ENCODE measurements at regions not wholly inside any gene's neighbourhood (a gene's known extent, or its start where the extent isn't known, plus 50 kb on each side); places are given as distances from the start of the nearest gene placed in this dataset.

DNA sequence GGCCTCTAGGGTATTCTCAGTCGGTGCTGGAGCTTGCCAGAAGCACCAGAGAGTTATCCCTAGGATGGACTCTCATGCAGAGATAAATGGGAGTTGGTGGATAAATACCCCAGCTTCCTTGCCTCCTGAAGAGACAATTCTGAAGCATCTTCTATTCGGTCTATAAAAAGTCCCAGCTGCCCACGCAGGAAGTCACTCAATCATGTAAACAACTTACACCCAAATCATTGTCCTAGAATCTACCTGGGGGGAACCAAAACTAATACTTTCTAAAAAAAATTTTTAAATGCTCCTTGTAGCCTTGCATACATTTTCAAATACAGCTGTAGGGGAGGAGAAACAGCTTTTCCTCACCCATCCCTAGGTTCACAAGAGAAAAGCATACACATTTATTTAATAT, 66.6 kb upstream of the ELAC2 start:
- no peak overlapping the region for H3K4me3 Mint-ChIP-seq
- H3K36me3 Mint-ChIP-seq (ENCODE audit: low read depth): no peaks in the 10 kb centered on the region
- no peak overlapping the region for H3K27ac Mint-ChIP-seq
- peaks cover 27% of the 10 kb centered on the region for H3K27me3 Mint-ChIP-seq (ENCODE audit: insufficient read depth)
- H3K4me1 Mint-ChIP-seq (ENCODE audit: low read depth): no peaks in the 10 kb centered on the region
- no peak for DNase-seq
- H3K9me3 Mint-ChIP-seq: no peaks in the 10 kb centered on the region
- TF ChIP-seq, protein P1, sequence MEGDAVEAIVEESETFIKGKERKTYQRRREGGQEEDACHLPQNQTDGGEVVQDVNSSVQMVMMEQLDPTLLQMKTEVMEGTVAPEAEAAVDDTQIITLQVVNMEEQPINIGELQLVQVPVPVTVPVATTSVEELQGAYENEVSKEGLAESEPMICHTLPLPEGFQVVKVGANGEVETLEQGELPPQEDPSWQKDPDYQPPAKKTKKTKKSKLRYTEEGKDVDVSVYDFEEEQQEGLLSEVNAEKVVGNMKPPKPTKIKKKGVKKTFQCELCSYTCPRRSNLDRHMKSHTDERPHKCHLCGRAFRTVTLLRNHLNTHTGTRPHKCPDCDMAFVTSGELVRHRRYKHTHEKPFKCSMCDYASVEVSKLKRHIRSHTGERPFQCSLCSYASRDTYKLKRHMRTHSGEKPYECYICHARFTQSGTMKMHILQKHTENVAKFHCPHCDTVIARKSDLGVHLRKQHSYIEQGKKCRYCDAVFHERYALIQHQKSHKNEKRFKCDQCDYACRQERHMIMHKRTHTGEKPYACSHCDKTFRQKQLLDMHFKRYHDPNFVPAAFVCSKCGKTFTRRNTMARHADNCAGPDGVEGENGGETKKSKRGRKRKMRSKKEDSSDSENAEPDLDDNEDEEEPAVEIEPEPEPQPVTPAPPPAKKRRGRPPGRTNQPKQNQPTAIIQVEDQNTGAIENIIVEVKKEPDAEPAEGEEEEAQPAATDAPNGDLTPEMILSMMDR (IDR thresholded peaks at IDR 0.05): no peak

DNA sequence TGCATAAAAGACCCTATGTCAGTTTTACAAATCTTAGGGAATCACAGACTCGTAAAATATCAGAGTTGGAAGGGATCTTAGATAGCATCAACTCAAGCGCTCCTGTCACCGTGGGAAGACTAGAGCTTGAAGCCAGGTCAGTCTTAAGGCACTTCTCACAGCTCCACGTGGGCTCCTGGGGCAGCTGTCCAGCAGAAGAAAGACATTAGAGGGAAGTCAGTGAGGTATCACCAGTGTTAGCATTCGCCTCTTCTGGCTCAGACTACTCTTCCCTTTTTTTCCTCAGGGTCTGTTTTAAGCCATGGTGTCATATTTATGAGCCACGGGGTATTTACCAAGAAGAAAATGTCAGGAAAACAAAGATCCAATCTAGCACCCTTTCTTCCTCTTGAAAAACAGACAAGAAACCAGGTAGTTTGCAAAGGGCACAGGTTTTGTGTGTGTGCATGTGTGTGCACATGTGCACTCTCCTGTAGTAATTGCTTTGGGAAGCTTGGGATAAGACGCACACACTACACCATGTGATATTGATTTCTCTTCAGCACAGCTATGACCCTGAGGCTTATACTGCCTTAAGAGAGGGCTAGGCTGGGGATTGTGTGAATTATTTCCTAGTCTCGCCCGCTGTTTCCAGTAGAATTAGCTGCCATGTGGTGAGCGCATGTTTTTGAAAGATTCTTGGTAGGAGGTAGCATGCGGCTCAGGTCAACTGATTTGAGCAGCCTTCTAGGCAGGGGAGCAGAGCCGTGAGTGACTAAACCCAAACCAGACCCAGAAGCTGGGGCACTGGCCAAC, 61.0 kb upstream of the ELAC2 start:
- H3K27ac Mint-ChIP-seq: no peak overlapping the region
- H3K9me3 Mint-ChIP-seq: no peaks in the 10 kb centered on the region
- TF ChIP-seq, protein P1 (IDR thresholded peaks at IDR 0.05): no peak
- DNase-seq: no peak
- H3K4me1 Mint-ChIP-seq (ENCODE audit: low read depth): peaks cover 3% of the 10 kb centered on the region; the same call in 1 of the 2 replicates
- H3K36me3 Mint-ChIP-seq (ENCODE audit: low read depth): no peaks in the 10 kb centered on the region
- H3K27me3 Mint-ChIP-seq (ENCODE audit: insufficient read depth): peaks cover 15% of the 10 kb centered on the region
- no peak overlapping the region for H3K4me3 Mint-ChIP-seq

- no peaks in the 10 kb centered on the region for H3K9me3 Mint-ChIP-seq
- peaks cover 5% of the 10 kb centered on the region; the same call in 1 of the 2 replicates for H3K4me1 Mint-ChIP-seq (ENCODE audit: low read depth)
- H3K36me3 Mint-ChIP-seq (ENCODE audit: low read depth): no peaks in the 10 kb centered on the region
- H3K27me3 Mint-ChIP-seq (ENCODE audit: insufficient read depth): peaks cover 15% of the 10 kb centered on the region; the same call in 1 of the 2 replicates
- no peak overlapping the region for H3K4me3 Mint-ChIP-seq
- H3K27ac Mint-ChIP-seq: no peak overlapping the region
- TF ChIP-seq, protein P1 (IDR thresholded peaks at IDR 0.05): no peak
- no peak for DNase-seq
These were observed 59.1 kb upstream of the ELAC2 start for GRCh38 chr17:13076905-13077304.

GRCh38 chr17:13074026-13074425, 56.2 kb upstream of the ELAC2 start:
- peaks cover 5% of the 10 kb centered on the region; the same call in 1 of the 2 replicates for H3K4me1 Mint-ChIP-seq (ENCODE audit: low read depth)
- TF ChIP-seq, protein P1 (IDR thresholded peaks at IDR 0.05): no peak
- no peak overlapping the region for H3K4me3 Mint-ChIP-seq
- H3K36me3 Mint-ChIP-seq (ENCODE audit: low read depth): no peaks in the 10 kb centered on the region
- H3K27ac Mint-ChIP-seq: no peak overlapping the region
- DNase-seq: peak; percentile 11
- H3K27me3 Mint-ChIP-seq (ENCODE audit: insufficient read depth): peaks cover 10% of the 10 kb centered on the region; the same call in 1 of the 2 replicates
- H3K9me3 Mint-ChIP-seq: no peaks in the 10 kb centered on the region

GRCh38 chr17:13073018-13073417, 55.2 kb upstream of the ELAC2 start:
- H3K9me3 Mint-ChIP-seq: no peaks in the 10 kb centered on the region
- no peaks in the 10 kb centered on the region for H3K36me3 Mint-ChIP-seq (ENCODE audit: low read depth)
- H3K4me1 Mint-ChIP-seq (ENCODE audit: low read depth): peaks cover 5% of the 10 kb centered on the region; the same call in 1 of the 2 replicates
- H3K4me3 Mint-ChIP-seq: no peak overlapping the region
- TF ChIP-seq, protein P1 (IDR thresholded peaks at IDR 0.05): no peak
- peaks cover 3% of the 10 kb centered on the region; the same call in 1 of the 2 replicates for H3K27me3 Mint-ChIP-seq (ENCODE audit: insufficient read depth)
- no peak for DNase-seq
- H3K27ac Mint-ChIP-seq: no peak overlapping the region
